Left lobe of liver (tissue), 2 donors: ENCODE measurements at regions not wholly inside any gene's neighbourhood (a gene's known extent, or its start where the extent isn't known, plus 50 kb on each side); places are given as distances from the start of the nearest gene placed in this dataset.
"Not testable (repeated sequence)": the region's sequence is repeated elsewhere in the genome, so short reads cannot be mapped to it uniquely, and the experiment has no call there.

Experiments used
- ATAC-seq: fragments of 200-7000 bp; cut with Tn5 transposase; one replicate; pipeline ENCODE4 v1.9.1; 2020; ENCODE audit warnings: mild to moderate bottlenecking, moderate library complexity
- DNase-seq: peaks from one replicate; pipeline ENCODE4 v3.0.0-alpha.2; 2020; ENCODE audit warnings: low spot score
- donor health status: DM: no; HTN: no; CAD: no; lungs with moderate emphysema.
- donor health status: DM: no; HTN: yes; CAD: no.

DNA sequence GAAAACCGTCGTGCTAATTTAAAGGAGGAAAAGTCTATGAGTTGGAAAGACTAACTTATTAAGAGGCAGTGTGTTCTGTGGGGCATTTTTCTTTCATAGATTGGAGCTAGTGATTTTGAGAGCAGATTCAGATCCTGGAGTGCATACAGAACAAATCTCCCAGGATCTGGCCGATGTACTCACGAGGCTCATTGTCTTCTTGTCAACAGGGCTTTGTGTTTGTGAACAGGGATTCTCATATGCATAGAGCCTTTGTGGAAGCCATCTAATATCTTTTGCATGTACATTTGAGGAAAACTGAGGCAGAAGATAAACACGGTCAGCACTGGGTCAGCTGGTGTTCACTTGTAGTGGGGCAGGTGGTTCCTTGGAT is 482.9 kb upstream of the TSHZ3 start:
- ATAC-seq (no peak), DNase-seq (no peak)

DNA sequence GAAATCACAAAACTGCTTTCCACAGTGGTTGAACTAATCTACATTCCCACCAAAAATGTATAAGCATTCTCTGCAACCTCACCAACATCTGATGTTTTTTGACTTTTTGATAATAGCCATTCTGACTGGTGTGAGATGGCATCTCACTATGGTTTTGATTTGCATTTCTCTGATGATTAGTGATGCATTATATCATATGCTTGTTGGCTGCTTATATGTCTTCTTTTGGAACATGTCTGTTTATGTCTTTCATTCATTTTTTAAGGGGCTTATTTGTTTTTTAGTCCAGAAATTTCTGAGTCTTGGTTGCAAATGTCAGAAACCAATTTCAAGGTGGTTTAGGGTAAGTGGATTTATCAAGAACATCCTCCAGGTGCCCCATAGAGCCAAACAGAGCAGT is 484.8 kb upstream of the TSHZ3 start:
- DNase-seq: no peak
- no peak for ATAC-seq

DNA sequence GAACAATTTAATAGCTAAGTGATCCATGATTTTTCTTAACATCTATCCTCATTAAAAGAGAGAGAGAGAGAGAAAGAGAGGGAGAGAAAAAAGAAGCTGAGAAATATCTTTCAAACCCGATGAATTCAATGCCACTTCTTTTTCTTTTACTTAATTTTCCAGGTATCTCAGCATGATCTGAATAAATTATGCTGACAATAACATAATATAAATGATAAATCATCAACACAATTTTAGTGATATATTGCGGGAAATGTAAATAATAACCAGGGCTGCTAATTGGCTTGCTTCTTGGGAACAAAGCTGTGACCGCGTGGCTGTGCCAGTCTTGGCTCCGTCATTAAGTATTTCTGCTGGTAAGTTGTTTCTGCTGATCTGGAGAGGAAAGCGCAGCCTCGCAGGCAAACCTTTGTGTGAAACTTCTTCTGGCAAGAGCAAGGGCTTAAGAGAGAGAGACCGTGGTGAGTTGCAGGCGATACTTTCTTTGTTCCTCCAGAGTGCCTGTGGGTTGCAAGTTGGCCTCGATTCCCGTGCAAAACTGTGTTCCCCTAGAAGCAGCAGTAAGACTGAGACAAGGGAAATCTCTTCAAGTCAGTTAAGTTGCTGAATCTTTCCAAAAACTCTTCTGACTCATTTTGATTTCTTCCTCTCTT is 489.1 kb upstream of the TSHZ3 start:
- no peak for ATAC-seq
- no peak for DNase-seq

DNA sequence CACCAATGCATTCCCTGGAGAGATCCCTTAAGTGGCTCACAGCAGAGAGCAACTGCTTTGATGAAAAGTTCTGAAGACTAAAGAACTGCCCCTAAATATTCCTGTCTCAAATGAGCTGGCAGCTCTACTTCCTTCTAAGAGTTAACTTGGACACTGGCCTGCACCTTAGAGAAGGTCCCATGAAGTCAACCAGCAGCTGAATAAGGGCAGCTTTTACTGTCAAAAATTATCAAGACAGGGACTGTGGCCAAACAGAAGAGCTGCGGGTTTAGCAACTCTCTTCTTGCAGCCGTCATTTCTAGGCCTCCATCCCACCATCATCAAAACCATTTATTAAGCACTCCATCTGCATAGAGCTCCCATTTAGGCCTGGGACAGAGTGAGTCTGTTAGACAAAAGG is 491.1 kb upstream of the TSHZ3 start:
- DNase-seq (no peak), ATAC-seq (no peak)

DNA sequence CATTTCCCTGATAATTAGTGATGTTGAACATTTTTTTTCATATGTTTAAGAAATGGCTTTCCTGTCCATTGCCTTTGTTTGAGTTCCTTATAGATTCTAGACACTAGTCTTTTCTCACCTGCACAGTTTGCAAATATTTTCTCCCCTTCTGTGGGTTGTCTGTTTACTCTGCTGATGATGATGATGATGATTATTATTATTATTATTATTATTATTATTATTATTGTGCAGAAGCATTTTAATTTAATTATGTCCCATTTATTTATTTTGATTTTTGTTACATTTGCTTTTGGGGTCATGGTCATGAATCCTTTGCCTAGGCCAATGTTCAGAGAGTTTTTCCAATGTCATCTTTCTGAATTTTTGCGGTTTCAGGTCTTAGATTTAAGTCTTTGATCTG is 492.5 kb upstream of the TSHZ3 start:
- DNase-seq (no peak), ATAC-seq (no peak)

DNA sequence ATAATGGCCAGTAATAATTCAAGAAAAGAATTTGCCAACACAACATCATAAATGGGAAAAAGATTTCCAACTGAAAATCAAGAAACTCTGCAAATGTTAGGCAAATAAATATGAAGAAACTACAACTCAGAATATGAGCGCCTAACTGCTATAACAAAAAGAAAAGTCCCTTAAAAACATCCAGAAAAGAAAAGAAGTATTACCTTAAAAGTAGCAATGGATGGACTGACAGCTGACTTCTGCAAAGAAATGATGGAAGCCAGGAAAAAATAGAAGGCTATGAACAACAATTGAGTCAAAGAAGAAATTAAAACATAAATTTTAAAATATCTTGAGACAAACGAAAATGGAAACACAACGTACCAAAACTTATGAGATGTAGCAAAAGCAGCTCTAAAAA is 482.3 kb upstream of the ZNF507 start:
- ATAC-seq: no peak
- DNase-seq: no peak

DNA sequence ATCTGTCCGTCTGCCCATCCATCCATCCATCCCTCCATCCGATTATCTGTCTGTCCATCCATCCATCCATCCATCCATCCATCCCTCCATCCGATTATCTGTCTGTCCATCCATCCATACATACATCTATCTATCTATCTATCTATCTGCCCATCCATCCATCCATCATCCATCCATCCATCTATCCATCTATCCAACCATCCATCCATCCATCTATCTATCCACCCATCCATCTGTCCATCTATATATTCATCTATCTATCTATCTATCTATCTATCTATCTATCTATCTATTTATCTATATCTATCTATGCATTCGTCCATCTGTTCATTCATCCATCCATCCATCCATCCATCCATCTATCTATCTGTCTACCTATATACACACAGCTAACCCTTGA is 471.1 kb upstream of the ZNF507 start:
- ATAC-seq: no peak

DNA sequence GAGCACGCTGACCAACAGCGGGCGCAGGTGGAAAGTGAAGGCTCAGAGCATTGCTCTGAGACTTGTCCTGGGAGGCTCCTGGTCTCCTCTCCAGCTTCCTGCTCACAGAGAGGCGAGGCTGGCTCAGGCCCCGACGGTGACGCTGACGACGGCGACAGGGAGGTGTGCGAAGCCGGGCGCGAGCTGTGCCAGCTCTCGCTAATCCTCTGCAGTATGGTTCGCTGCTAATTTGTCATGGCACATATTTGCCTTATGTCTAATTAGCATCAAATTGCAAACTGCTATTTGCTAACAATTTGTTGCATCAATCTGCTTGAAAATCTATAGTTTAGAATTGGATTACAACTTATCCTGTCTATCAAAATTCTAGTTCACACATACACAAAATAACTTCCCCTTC is 469.8 kb upstream of the ZNF507 start:
- ATAC-seq: no peak
- no peak for DNase-seq

More for the DNA sequence above, 471.1 kb upstream of the ZNF507 start:
- no peak for DNase-seq

DNA sequence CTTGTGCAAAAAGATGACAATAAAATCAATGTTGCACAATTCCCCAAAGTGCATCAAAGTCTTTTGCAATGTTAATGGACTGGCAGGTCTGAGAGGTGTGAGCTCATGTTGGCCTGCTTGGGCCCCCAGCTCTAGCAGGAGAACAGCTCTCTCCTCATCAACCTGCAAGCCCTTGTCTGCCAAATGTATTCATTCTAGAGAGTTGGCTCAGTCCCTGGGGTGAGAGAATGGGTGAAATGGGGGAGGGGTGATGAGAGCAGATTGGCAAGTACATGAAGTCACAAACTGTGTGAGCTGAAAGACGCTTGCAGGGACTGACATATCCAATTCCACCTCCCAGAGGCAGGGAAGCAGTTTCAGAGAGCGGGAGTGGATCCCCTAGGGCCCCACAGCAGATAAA is 465.1 kb upstream of the ZNF507 start:
- DNase-seq (no peak), ATAC-seq (no peak)

DNA sequence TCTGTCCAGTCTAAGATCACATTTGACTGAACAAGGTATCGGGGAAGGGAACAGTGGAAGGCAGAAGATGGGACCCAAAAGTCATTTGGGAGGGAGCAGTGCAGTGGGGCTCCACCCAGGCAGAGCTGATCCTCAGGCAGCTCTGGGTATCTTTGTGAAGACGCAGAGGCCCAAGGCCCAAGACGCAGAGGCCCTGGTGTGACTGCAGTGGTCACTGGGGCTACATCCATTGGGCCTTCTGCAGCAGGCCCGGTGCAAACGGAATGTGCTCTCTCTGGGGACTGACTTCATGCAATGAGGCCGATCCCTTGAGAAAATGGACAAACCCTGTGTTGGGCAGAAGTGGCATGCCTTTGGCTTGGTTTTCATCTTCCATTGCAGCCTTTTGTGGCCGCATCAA is 463.4 kb upstream of the ZNF507 start:
- no peak for ATAC-seq
- no peak for DNase-seq

DNA sequence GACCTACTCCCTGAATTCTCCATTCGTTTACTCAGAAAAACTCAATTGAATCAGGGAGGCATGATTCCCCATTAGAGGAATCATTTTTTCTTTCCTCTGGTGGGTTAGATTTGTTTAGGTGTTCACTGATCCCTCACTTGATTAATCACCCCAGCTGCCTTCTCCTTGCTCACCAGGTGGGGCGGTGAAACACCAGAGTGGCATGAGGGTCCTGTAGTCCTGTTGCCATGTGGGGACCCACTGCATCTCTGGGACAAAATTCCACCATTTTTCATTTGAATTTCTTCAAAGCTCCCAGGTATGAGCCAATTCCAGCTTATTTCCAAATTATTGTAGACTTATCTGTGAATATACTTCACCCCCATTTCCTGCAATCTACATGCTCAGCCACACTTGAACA is 462.7 kb upstream of the ZNF507 start:
- DNase-seq: no peak
- no peak for ATAC-seq

DNA sequence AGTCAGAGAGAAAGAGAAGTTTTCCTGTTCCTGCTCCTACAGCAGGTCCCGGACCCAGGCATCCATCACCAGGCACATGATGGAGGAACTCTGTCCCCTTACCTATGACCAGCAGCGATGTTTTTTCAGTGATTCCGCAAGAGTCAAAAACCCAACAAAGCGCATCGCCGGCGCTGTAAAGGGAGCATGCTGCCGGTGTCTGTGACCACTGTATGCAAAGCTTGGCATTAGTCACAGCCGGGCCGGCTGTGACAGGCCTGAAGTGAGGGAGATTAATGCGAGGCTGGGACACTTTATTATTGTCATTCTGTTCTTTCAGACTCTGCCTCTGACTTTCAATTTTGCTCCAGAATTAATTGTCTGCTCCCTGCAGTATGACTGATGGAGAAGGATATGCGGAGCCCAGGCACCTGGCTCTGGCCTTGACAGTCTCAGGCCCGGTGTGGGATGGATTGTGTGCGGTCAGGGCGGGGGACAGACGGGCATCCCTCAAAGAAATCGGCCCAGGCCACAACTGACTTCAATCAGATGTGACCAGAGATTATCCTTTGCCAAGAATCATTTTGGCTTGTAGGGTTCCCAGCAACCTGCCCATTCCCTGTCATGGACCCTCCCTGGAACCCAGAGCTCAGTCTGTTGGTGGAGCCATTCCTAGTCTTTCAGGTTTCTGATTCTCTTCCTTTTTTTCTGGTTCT is 462.0 kb upstream of the ZNF507 start:
- DNase-seq (no peak), ATAC-seq (no peak)

DNA sequence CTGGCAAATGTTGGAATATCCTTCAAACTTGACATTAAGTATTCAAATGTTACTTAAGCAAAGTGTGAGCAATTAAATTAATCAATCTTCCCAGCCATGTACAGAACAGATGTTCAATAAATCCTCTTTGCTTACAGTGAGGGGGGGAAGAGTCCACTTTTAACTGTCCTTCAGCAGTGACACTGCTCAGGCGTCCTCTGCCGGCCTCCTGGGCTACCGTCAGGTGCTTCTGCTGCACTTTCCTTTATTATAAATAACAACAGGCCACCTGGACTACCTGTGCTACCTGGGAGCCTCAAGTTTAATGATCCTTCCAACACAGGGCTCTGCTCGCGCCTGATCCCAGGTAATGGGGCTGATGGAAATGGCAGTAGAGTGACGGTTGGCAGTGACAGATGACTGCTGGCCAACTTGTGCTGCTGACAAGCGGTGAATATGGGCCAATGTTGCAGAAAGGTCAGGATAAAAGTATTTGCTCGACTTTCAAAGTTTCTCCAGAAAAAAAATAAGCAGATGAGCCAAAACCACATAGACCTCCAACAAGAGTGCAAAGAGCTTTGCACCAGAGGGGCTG is 460.0 kb upstream of the ZNF507 start:
- ATAC-seq (no peak), DNase-seq (no peak)

DNA sequence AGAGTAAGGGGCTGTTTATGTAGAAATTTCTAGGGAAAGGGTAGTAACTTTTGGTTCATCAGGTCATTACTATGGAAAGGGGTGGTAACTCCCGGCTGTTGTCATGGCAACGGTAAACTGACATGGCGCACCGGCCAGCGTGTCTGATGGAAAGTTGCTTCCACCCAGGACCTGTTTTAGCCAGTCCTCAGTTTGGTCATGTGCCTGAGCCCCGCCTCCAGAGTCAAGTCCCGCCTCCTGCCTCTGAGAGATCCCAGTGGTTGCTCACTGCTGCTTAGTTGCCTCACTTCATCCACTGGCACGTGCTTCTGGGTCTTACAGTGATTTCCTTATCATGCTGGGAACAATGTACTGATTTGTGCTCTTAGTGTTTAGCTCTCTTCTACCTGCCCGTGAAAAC is 455.2 kb upstream of the ZNF507 start:
- no peak for ATAC-seq

DNA sequence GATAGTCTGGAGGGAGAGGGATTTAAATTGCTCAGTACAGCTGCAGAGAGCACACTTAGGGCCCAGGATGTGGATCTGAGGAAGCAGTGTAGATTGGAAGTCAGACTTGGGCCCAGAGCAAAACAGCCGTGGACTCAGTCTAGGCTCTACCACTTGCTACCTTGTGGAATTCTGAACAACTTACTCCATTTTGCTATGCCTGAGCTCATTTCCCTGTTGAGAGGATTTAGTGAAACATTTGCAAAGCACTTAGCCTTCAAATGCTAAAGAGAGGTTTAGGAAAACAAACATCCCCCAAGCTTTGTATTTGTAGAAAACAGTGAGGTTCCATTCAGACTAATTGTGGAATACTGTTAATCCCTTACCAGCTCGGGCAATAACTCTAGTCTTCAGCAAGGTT is 453.4 kb upstream of the ZNF507 start:
- ATAC-seq (no peak), DNase-seq (no peak)

More for the DNA sequence above, 455.2 kb upstream of the ZNF507 start:
- DNase-seq: no peak

DNA sequence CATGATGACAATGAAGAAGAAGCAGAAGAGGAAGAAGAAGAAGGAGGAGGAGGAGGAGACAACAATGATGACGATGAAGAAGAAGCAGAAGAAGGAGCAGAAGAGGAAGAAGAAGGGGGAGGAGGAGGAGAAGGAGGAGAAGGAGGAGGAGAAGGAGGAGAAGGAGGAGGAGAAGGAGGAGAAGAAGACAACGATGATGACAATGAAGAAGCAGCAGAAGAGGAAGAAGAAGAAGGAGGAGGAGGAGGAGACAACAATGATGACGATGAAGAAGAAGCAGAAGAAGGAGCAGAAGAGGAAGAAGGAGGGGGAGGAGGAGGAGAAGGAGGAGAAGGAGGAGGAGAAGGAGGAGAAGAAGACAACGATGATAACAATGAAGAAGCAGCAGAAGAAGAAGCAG is 451.9 kb upstream of the ZNF507 start:
- not testable (repeated sequence) for DNase-seq, ATAC-seq

DNA sequence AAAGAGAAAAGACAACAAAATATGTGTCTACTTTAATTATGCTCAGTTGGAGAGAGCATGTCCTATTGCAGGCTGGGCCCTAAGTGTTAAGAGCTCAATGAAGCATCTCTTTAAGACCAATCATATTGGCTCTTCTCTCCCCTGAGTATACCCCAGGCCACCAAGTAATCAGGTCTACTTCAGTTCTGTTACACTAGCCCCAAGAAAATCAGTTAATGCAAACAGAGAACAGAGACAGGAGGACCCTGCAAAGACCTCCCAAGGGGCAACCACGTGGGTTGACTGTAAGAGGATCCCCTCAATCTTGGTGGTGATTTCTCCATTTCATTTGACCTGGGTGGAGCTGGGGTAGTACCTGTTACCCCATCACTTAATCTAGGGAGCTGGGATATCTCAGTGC is 451.0 kb upstream of the ZNF507 start:
- DNase-seq (no peak), ATAC-seq (no peak)

DNA sequence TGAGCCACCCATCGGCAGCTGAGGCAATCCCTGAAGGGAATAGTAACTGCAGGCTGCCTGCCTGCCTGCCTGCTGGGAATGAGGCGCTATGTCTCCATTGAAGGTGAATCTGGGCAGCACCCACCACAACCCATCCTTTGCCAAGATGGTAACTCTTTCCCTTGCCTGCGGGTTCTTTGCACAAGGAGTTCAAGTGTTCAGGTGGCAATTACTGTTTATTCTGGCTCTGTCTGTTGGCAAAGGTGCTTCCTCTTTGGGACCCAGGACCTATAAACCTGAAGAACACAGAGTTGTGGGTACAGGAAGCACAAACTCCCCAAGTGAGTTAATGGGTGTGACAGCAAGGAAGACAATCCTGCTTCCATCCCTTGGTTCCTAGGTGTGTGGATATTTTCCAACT is 448.1 kb upstream of the ZNF507 start:
- ATAC-seq (no peak), DNase-seq (no peak)

DNA sequence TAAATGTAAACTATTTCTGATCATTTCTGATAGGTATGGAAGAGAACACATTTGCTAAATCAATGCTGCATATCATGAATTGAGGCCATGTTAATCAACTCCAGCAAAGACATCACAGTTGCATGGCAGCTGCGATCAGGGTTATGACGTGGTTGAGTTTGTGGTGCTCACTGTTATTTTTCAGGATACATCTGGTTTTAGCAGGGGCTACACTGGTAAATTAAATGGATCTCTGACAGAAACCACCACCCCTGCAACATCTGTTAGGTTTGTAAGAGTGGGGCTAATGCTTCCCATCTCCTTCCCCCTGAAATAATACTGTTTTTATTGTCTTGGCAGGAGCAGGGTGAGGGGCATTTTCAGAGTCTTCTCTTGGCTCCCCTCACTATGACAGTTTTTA is 444.4 kb upstream of the ZNF507 start:
- ATAC-seq: no peak

DNA sequence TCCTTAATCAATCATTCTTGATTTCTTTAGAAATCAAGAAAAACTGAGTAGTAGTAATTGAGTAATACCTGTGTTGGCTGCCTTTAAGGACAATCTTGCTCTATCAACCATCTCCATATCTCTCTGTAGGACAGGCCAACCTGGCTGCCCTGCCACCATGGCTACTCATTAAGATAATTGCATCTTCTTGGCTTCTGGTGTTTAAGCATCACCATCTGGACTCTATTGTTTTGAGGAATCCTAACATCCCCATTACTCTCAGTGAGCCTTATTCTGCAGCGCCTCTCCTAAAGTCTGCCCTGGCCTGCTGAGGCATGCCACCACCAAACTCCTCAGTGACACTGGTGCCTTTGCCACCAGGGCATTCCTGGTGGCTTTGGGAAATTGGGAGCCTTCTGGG is 442.6 kb upstream of the ZNF507 start:
- no peak for DNase-seq
- no peak for ATAC-seq

More for the DNA sequence above, 444.4 kb upstream of the ZNF507 start:
- DNase-seq: no peak

DNA sequence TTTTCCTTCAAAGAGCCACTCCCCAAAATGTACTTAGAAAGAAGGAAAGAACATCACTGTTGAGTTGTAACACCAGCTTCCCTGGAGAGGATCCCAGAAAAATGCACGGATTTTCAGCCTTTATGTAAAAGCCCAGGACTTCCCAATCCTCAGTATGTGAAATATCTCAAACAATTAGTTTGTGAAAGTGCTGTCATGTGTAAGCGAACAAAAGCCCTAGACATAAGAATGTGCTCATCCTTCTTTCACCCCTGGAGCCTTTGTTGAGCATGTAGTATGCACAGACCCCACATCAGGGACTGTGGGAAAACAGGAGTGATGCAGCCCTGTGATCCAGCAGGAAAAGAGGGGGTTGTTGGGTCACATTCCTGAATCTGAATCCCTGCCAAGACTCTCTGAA is 441.4 kb upstream of the ZNF507 start:
- no peak for DNase-seq
- ATAC-seq: no peak

DNA sequence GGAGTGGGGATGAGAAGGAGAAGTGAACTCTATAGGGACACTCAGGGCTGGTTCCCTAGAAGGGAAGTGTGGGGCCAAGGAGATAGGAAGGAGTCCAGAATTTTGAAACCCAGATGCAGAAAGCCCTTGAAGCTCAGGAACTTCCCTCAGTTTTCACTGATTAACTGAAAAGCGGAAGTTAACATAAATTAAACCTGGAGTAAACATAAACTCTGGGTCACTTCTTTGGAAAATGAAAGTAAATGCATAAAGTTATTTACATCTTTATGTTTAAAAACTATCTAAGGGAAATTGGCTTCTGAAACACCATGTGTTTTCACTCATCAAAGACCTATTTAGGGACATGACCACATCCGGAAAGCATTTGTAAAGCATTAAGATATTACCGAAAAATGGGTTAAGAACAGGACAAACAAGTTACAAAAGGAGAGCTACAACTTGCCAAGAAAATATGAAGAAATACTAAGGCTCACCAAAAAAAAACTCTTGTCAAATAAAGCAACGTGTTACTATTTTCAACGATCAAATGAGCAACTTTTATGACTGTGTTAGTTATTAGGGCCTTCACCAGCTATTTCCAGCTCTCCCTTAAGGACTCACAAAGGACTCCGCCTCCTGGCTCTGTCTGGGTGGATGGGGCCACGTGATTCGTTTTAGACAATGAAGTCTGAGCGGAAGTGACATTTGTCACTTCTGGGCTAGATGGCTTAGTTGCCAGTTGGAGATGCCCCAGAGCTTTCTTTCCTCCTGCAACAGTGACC is 439.1 kb upstream of the ZNF507 start:
- DNase-seq: no peak
- ATAC-seq: no peak
